SW 1271 (cell line): ENCODE measurements at regions not wholly inside any gene's neighbourhood (a gene's known extent, or its start where the extent isn't known, plus 50 kb on each side); places are given as distances from the start of the nearest gene placed in this dataset.

Experiments used
- DNase-seq, 2 experiments: peaks; one replicate each; lab custom pipeline; 2025; lab: John Stamatoyannopoulos, UW

GRCh38 chr2:175560521-175561169, 379.1 kb upstream of the ATP5MC3 start:
- no peak for DNase-seq

- no peak for DNase-seq
Measured at GRCh38 chr2:175559613-175560012, 378.1 kb upstream of the ATP5MC3 start.

- no peak for DNase-seq
Measured at GRCh38 chr2:175557810-175558377, 376.4 kb upstream of the ATP5MC3 start.

- DNase-seq: no peak
Measured at GRCh38 chr2:175553910-175554309, 372.4 kb upstream of the ATP5MC3 start.

- no peak for DNase-seq
Measured at GRCh38 chr2:175552902-175553301, 371.4 kb upstream of the ATP5MC3 start.

- DNase-seq: no peak
Measured at GRCh38 chr2:175540421-175540820, 358.9 kb upstream of the ATP5MC3 start.

GRCh38 chr2:175539122-175539521, 357.6 kb upstream of the ATP5MC3 start:
- DNase-seq: no peak

- no peak for DNase-seq
Measured at GRCh38 chr2:175536059-175536458, 354.5 kb upstream of the ATP5MC3 start.

GRCh38 chr2:175535631-175536030, 354.1 kb upstream of the ATP5MC3 start:
- no peak for DNase-seq

- no peak for DNase-seq
Measured at GRCh38 chr2:175525975-175526374, 344.5 kb upstream of the ATP5MC3 start.

- DNase-seq: no peak
Measured at GRCh38 chr2:175523001-175523400, 341.5 kb upstream of the ATP5MC3 start.

GRCh38 chr2:175518206-175518605, 336.7 kb upstream of the ATP5MC3 start:
- no peak for DNase-seq

- DNase-seq: no peak
Measured at GRCh38 chr2:175516555-175516954, 335.0 kb upstream of the ATP5MC3 start.

GRCh38 chr2:175500255-175500654, 318.7 kb upstream of the ATP5MC3 start:
- no peak for DNase-seq

GRCh38 chr2:175490360-175490791, 308.9 kb upstream of the ATP5MC3 start:
- no peak for DNase-seq

- DNase-seq: no peak
Measured at GRCh38 chr2:175478096-175478768, 296.7 kb upstream of the ATP5MC3 start.

GRCh38 chr2:175476948-175477347, 295.4 kb upstream of the ATP5MC3 start:
- DNase-seq: no peak

- DNase-seq: no peak
Measured at GRCh38 chr2:175476374-175476773, 294.9 kb upstream of the ATP5MC3 start.

GRCh38 chr2:175475130-175475529, 293.6 kb upstream of the ATP5MC3 start:
- DNase-seq: no peak

GRCh38 chr2:175468431-175469098, 287.1 kb upstream of the ATP5MC3 start:
- no peak for DNase-seq

GRCh38 chr2:175465101-175465500, 283.6 kb upstream of the ATP5MC3 start:
- DNase-seq: no peak

- no peak for DNase-seq
Measured at GRCh38 chr2:175464311-175464670, 282.8 kb upstream of the ATP5MC3 start.
